HG02885 (cell line): ENCODE measurements at regions not wholly inside any gene's neighbourhood (a gene's known extent, or its start where the extent isn't known, plus 50 kb on each side); places are given as distances from the start of the nearest gene placed in this dataset.

Experiments
- ATAC-seq: cut with Tn5 transposase; IDR thresholded peaks from one replicate; pipeline ENCODE4 v1.9.1; 2021; ENCODE audit warnings: mild to moderate bottlenecking; ENCODE audit not compliant: unreplicated experiment, poor library complexity

DNA sequence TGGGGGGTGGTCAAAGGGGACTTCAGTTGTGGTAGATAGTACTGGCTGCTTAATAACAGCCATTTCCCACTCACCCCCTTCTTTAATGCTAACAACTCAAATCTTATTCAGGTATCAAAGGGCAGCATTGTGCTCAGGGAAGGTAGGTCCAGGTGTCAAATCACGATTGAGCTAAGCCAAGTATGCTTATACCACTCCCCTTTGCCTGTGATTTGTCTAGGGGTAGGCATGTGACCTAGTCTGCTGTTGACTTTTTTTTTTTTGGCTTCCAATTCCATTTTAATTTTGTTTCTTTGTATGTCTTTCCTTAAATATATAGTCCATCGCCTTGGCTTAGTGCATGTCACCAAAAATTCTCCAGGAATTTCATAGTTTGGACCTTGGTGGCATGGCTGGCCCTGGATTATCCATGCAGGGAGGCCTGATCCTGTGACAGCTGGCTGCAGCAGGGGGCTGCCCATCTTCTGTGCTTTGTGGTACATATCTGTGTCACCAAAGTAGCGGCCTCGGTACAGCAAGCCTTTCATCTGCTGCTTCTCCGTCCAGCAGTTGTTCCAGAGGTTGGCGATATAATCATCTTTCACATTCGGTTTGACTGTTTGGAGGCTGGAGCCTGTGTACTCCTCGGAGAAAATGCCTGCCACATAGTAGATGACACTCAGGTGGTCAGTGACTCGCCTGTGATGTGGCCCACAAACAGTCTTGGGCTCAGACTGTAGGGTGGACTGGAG is 68.1 kb upstream of the SPRED2 start:
- ATAC-seq, result peak; percentile 63

DNA sequence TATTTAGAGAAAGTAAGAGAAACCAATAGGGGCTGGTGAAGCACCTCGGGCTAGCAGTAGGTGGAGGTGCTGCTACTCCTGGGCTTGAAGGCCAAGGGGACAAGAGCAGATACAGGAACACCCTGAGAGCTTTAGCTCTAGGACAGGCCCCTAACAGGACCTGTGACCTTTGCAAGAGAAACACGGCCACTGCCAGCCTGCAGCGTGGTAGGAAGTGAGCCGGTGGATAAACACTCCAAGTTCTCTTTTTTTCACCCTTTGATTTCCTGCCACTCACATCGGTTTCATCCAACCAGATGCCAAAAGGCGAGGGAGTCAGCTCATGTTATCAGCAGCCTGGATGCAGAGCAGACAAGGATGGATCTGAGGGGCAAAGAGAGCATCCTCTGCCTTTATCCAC is 66.8 kb upstream of the SPRED2 start:
- no peak for ATAC-seq

DNA sequence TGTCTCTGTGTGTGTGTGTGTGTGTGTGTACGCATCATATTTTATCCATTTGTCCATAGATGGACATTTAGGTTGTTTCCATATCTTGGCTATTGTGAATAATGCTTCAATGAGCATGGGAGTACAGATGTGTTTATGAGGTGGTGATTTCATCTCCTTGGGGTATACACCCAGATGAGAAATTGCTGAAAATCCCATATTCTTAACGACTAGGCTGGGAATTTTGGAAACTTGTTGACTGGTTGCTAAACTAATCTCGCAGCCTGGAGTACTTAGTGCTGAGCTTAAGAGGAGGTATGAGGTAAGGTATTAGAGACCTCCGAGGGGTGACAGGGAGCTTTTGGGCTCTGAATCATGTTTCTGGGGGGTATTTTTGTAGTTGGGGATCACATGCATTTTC is 66.0 kb upstream of the SPRED2 start:
- ATAC-seq, result no peak

DNA sequence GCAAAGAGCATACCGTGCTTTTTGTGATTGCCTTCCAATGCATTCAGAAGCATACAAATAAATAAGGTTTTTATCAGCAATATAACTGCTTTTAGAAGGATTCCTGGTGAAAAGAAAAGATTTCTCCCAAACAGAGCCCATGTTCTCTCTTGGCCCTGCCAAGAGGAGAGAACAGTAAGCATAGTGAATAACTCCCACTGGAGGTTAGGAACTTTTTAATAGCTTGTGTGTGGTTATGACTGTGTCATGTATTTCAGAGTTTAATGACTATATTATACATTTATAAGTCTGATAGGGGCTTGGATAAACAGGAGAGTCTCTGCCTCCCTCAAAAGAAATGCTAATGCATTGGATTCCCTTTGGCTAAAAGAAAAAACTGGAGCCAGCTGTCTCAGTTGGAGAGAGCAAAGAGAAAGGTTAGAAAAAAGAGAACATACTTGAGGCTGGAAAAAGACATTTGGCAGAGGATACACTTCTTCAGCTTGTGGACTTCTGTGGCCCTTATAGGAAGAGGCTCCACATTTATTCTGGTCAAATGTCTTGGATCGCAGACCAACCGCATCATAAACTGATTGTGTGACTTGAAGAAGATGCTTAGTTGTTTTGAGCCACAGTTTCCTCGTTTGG is 63.0 kb upstream of the SPRED2 start:
- ATAC-seq, result no peak

DNA sequence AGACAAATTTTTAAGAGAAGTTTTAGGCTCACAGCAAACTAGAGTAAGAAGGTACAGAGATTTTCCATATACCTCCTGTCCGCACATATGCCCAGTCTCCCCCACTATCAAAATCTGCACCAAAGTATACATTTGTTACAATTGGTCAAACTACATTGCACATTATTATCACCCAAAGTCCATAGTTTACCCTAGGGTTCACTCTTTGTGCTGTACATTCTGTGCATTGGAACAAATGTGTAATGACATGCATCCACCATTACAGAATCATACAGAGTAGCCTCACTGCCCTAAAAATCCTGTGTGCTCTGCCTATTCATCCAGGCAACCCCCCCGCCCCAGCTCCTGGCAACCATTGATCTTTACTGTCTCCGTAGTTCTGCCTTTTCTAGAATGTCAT is 61.7 kb upstream of the SPRED2 start:
- ATAC-seq, result no peak

DNA sequence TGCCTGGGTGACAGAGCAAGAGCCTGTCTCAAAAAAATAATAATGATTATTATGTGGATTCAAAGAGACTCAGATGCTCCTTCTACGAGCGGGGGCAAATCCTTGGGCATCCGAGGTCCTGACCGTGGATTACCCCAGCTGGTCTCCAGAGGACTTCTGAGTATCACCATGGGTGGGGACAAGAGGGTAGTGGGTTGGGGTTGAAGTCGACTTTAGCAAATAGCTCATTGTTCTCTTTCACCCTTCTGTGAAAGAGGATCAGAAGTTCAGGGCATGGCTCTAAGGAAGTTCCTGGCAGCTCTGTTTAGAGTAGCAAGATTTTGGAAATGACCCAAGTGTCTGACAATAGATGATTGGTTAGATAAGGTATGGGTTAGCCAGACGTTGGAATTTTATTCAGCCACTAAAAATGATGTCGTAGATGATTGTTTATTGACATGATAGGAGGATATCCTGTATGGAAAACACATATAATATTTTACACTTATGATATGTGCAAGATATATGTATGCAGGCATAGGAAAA is 59.0 kb upstream of the SPRED2 start:
- no peak for ATAC-seq

DNA sequence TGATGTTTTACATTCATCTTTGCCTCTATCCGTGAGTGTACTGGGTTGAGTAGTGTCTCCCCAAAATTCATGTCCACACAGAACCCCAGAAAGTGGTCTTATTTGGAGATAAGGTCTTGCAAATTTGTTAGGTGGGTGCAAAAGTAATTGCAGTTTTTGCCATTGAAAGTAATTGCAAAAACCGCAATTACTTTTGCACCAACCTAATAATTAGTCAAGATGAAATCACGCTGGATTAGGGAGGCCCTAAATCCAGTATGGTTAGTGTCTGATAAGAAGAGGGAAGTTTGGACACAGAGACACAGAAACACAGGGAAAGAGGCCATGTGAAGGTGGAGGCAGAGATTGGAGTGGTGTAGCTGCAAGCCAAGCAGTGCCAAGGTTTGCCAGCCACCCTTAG is 57.8 kb upstream of the SPRED2 start:
- no peak for ATAC-seq

DNA sequence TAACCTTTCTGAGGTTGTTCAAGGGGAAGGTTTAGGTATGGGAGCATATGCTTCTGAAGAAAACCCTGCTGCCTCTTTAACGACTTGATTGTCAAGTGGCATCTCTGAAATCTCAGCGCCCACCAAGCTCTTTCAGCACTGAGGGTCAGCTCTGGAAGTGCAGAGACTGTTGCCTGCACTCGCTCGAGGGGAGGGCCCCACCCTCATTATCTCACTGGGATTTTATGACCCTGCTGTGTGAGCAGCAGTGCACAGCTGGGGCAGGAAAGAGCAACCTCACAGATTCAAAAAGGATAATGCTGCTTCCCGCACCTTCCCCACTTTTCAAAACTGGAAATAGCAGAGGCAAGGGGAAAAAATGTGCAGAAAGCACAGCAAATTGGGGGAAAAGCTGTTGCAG is 56.9 kb upstream of the SPRED2 start:
- ATAC-seq, result no peak

DNA sequence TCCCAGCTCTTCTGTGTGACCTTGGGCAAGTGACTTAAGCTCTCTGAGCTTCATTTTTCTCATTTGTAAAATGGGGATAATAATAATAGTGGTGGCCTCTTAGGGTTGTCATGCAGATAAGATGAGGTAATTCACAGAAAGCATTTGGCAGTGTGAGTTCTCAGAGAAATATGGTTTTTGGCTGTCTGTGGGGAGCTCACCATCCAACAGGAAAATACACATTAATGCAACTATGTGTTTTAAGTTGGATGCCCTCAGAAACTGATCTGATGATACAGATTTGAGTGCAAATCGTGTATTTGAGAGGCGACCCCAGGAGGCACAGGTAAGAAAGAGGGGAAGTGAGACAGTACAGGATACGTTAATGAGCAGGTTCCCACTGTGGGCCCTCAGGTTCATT is 56.1 kb upstream of the SPRED2 start:
- no peak for ATAC-seq

DNA sequence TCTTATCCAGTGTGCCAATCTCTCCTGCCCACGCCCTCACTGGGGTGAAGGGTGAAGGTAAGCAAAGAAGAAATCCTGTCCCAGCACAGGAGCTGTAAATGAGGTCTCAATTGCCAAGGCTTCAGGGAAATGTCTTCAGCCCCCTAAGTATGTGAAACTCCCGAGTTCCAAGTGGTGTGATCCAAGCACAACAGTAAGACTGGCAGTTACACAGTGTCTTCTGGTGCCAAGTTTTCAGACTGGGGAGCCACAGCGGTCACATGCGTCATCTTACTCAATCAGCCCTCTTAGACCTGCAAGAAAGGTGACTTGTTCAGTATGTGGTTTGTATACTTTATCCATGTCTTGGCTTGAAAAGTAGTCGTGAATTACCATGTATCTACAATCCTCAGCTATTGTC is 55.0 kb upstream of the SPRED2 start:
- no peak for ATAC-seq

DNA sequence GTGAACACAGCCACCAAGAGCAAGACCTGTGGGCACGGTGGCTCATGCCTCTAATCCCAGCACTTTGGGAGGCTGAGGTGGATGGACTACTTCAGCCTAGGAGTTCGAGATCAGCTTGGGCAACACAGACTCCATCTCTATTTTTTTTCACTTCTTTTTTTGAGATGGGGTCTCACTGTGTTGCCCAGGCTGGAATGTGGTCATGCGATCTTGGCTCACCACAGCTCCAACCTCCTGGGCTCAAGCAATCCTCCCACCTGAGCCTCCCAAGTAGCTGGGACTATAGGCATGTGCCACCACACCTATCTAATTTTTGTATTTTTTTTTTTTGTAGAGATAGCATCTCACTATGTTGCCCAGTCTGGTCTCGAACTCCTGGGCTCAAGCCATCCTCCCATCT is 54.4 kb upstream of the SPRED2 start:
- no peak for ATAC-seq

DNA sequence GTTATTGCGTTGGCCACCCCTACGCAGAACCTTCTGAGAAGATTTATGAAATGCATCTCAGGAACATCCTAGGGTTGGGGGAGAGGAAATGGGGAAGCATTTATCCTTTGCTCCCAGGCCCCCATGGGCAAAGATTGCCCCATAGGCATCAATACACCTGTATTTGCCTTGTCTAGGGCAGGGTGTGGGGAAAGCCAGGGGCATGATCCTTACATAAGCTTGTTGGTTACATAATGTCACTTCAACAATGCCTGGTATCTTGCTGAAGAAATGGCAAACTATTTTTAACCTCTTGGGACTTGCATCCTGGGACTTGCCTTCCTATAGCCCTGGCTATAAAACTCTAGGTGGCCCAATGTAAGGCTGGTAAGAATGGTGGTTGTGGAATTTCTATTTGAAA is 53.9 kb upstream of the SPRED2 start:
- no peak for ATAC-seq

DNA sequence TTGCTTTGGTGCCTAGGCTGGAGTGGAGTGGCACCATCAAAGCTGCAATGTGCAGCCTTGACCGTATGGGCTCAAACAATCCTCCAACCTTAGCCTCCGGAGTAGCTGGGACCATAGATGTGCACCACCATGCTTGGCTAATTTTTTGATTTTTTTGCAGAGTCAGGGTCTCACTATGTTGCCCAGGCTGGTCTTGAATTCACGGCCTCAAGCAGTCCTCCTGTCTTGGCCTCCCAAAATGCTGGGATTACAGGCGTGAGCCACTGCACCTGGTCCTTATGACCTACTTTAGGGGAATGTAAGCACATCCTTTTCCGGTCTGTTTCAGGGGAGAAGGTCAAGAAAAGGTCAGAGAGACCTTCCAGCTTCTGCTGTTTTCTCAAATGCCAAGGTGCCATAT is 53.4 kb upstream of the SPRED2 start:
- ATAC-seq, result no peak

DNA sequence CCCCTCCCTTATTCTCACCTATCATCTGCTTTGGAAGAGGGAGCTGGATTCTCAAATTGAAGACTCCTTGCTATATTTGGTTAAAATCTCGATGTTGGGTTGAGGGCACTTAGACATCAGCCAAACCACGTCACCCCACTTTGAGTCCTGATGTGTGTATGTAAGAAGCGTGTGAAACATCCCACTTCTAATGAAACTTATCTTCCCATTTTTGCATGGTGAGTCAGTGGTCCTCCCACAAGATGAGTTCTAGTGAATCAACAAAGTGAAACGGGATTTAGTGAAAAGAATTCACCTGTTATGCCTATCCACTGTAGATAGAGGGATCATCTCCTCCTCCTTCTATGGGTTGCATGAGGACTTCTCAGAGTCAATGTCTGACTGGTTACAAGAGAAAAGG is 51.4 kb upstream of the SPRED2 start:
- ATAC-seq, result no peak

DNA sequence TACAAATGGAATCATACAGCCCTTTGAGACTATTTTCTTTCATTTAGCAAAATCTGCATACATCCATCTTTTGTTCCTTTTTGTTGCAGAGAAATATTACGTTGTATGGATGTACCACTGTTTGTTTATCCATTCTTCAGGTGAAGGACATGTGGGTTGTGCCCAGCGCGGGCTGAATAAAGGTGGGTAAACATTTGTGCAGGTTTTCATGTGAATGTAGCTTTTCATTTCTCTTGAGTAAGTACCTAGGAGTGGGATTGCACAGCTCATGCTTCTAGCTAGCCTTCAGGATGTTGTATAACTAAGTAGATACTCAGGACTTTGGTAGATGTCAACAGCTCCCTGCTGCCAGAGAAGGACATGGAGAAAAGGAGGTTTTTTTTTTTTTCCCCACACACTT is 50.6 kb upstream of the SPRED2 start:
- no peak for ATAC-seq
